Activated T-helper 1 cell treated with anti-CD3 and anti-CD28 coated beads, Interleukin-2, amount 50 U/mL, for 16 hours (primary cell): ENCODE measurements at regions not wholly inside any gene's neighbourhood (a gene's known extent, or its start where the extent isn't known, plus 50 kb on each side); places are given as distances from the start of the nearest gene placed in this dataset.

Experiments
- DNase-seq, 2 donors: peaks; one replicate each; pipeline ENCODE4 v3.0.0-alpha.2; 2020; ENCODE audit warnings: low read depth in 1 of 2, low spot score in 1 of 2

DNA sequence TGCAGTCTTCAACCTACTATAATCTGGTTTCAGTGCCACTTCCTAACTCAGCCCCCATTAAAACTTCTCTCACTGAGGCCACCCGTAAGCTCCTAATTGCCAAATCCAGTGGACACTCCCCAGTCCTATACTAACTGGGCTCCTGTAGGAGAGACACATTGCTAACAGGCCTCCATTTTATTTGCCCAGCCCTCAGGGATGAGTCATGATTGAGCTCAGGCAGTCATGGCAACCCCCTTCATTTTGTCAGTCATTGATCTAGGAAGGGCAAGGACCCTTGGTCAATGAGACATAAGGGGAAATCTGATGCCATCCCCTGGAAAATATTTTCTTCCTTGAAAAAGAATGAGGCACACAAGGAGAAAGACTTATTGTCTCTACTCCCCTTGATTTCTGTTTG is 70.1 kb upstream of the HIF1A start:
- DNase-seq, result no peak

DNA sequence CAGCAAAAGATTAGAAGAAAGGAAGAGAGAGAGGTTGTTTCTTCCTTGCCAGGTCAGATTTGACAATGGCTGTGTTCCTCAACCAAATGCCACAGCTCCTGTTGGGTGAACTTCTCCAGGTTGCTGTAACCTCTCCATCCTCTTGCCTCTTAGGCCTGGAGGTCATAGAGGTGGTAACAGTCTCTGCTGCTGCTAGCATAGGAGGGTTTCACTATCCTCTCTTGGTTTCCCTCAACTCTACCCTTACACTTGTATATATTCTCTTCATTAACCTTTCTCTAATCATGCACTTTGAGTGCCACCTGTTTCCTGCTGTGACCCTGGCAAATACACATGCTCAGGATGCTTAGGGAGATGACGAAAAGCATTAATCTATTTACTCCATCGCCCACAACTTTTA is 67.7 kb upstream of the HIF1A start:
- DNase-seq, result no peak

- DNase-seq, result no peak
These were observed 67.1 kb upstream of the HIF1A start for GRCh38 chr14:61628016-61628725.

- no peak for DNase-seq
These were observed 64.8 kb upstream of the HIF1A start for GRCh38 chr14:61630399-61631044.

- DNase-seq, result no peak
These were observed 64.1 kb upstream of the HIF1A start for GRCh38 chr14:61631045-61631687.

- DNase-seq, result no peak
These were observed 62.9 kb upstream of the HIF1A start for GRCh38 chr14:61632401-61632800.

- no peak for DNase-seq
These were observed 62.5 kb upstream of the HIF1A start for GRCh38 chr14:61632807-61633206.

DNA sequence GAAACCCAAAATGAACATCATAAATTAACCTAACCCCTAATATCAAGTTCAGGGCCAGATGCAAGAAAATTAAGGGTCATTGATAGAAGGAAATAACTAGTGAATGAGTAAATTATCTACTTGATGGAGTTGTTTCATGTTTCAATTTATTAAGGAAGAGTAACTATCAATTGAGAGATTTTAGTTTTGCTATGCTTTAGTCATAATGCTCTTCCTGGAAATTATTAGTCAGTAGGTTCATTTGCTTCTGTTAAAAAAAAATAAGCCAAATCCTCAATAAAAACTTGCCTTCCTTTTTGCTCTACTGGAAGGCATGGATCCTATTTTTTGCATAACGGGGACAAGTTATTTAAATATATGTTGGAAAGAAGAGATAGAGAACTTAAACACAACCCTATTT is 59.0 kb upstream of the HIF1A start:
- DNase-seq, result no peak

GRCh38 chr14:61636779-61637178 is 58.5 kb upstream of the HIF1A start:
- no peak for DNase-seq

DNA sequence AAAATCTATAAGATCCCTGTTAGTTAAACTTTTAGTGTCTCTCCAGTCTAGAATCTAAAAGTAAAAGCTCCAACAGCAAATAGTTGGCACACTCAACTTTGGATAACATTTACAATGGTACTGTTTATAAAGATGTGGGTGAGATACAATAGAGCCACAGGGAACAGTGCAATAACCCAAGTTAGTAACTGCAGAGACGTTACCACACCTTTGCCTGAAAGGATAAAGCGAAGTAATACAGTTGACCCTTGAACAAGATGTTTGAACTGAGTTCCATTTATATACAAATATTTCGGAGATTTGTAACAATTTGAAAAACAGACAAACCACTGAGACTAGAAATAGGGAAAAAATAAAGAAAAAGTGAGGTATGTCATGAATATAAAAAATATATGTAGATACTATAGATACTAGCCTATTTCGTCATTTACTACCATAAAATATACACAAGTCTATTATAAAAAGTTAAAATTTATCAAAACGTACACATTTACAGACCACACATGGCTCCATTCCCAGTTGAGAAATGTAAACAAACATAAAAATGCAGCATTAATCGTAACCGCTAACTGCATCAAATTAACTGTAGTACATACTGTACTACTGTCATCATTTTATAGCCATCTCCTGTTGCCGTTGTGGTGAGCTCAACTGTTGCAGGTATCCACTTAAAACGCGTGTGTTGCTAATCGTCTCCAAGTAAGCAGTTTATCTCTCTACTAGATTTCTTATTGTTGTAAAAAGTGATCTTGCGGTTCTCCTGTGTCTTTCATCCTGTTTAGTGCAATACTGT is 56.5 kb upstream of the HIF1A start:
- DNase-seq, result no peak

DNA sequence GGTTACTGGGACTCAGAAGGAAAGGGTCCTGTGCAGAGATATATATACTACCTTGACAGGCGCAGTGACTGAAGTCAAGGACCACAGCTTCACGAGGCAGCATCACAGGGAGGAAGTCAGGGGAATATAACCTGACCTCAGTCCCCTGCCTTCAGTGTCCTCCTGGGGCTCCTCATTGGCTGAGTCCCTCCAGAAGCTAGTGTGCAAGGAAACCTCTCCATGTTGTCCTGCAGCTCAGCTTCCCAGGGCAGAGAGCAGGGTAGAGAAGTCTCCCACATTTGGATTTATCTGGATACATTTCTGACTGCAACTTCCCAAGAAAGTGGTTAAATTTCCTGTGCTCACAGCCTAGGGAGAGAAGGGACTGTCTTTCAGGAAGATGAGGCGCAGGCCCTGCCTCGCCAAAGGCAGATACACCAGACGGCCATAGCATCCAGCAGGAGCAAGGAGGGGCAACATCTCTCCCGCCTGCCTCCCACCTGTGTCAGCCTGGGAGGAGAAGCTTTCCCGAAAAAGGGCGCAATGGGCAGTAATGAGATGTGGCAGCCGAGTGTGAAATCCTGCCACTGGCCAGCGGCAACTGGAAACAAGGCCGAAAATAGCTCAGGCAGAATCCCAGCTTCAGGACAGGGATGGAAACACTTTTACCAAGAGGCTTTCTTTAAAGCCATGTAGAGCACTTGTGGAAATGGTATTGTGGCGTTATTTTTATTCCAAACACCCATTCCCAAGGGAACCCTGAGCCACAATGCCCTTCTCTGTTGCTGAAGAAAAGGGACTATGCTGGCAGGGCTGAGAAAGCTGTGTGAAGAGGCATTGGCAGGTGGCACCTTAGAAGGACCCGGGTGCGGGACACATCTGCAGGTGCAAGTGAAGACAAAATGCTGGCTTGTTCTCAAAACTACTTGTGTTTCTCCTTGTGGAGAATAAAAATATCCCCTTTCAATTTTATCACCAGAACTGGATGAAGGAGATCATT is 54.9 kb upstream of the HIF1A start:
- no peak for DNase-seq

GRCh38 chr14:61641914-61642613 is 53.2 kb upstream of the HIF1A start:
- no peak for DNase-seq

- DNase-seq, result no peak
These were observed 52.7 kb upstream of the HIF1A start for GRCh38 chr14:61642614-61642982.

DNA sequence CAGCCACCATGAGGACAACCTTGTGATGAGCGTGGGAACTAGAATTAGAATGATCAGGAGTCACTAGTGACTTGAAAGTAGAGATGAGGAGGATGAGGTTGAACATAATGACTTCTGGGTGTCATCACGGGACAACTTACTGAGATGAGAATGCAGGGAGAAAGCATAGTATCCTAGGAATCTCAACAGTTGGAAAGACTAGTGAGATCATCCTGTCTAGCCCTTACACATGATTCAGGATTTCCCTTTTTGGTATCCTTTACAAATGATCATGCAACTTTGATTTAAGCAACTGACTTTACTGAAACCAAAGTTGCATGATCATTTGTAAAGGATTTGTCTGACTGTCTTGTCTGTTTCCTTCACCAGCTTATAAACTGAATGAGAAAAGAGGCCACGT is 51.8 kb upstream of the HIF1A start:
- DNase-seq, result no peak

GRCh38 chr14:61644175-61644574 is 51.1 kb upstream of the HIF1A start:
- DNase-seq, result no peak

DNA sequence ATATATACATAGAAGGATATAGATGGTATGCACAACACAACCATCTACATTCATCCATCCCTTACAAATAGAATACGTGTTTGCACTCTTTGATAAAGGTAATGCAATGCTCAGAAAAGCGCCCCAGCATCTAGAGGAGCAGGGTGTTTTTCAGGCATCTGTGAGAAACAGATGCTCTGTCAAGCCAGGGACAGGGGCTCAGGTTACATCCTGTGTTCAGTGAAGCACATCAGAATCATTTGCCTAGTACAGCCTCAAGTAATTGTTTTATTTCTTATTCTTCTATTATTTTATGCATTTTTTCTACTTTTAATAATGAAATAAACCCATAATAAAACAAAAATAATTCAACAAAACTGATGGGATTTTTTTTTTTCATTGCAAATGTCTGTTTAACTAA is 50.5 kb upstream of the HIF1A start:
- no peak for DNase-seq

DNA sequence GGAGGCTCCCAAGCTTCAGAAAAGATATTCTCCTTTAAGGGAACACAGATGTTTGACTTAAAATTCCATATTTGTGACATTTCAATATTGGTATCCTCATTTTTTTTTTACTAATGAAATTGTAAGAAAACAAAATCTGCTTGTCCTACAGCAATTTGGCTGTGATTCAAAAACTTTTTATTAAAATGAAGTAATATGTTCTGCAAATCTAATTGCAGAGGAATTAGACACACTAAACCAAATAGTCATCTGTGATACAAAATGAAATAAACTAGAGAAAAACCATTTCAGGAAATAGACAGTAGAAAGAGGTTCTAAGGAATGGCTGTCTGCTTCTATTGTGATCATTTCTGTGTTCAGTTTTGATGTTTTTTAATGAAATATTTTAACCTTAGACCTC is 50.1 kb upstream of the HIF1A start:
- DNase-seq, result no peak
